Osteocyte (in vitro differentiated cells): ENCODE measurements at regions not wholly inside any gene's neighbourhood (a gene's known extent, or its start where the extent isn't known, plus 50 kb on each side); places are given as distances from the start of the nearest gene placed in this dataset.
A peak's percentile ranks its signal among the peaks of the same experiment; 100 is the strongest.

ENCODE experiments used
- DNase-seq: peaks from one replicate; pipeline ENCODE4 v3.0.0; 2021; ENCODE audit warnings: mixed read lengths; ENCODE audit not compliant: unreplicated experiment; ENCODE audit errors: extremely low spot score
- H3K27ac Mint-ChIP-seq: one replicate; pipeline ENCODE4 v1.8.0; 2021; ENCODE audit warnings: mild to moderate bottlenecking, mixed read lengths; ENCODE audit not compliant: unreplicated experiment
- H3K27me3 Mint-ChIP-seq: one replicate; pipeline ENCODE4 v1.8.0; 2021; ENCODE audit warnings: mixed read lengths; ENCODE audit not compliant: unreplicated experiment
- H3K36me3 Mint-ChIP-seq: one replicate; pipeline ENCODE4 v1.8.0; 2021; ENCODE audit warnings: mixed read lengths; ENCODE audit not compliant: unreplicated experiment
- H3K4me1 Mint-ChIP-seq: one replicate; pipeline ENCODE4 v1.8.0; 2021; ENCODE audit warnings: mixed read lengths; ENCODE audit not compliant: unreplicated experiment
- H3K4me3 Mint-ChIP-seq: one replicate; pipeline ENCODE4 v1.8.0; 2021; ENCODE audit warnings: mild to moderate bottlenecking, moderate library complexity, mixed read lengths; ENCODE audit not compliant: unreplicated experiment
- H3K9me3 Mint-ChIP-seq: one replicate; pipeline ENCODE4 v1.8.0; 2021; ENCODE audit warnings: mixed read lengths; ENCODE audit not compliant: unreplicated experiment
- TF ChIP-seq, protein P1 (sequence below): fragments of 200-600 bp; sonication (generic); IDR thresholded peaks from 2 replicates; pipeline ENCODE4 v1.5.0; 2021; ENCODE audit warnings: antibody characterized with exemption, mild to moderate bottlenecking, moderate library complexity

DNA sequence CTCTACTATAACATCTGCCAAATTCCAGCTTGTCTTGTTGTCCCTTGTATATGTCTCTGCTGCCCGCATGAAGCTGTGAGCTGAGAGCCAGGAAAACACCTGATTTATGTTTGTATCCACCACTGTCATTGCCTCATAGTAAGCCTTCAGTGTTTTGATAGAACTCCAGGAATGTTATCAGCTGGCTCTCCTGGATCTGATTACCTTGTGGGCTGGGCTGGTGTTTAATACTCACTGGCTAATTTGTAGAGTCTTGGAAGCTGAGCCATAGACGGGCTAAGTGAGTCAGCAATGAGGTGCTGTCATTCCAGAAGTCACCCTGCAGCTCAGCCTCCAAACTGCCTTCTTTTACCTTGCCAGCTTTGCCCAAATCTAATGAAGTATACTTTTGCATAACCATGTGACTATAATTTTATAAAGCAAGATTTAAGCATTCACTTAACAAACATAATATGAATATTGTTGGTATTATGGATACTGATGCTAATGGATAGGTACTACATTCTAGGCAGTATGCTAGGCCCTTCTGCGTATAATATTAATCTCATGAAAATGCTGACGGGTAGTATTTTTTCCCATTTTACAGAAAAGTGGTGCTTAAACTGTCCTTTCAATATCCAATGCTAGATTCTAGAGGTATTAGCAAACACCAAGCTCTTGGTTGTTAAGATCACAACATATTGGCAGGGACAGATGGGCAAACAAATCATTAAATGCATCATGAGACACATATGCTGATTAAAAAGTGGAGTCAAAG lies 62.7 kb upstream of the GATA6 start:
- no peaks in the 10 kb centered on the region for H3K4me1 Mint-ChIP-seq
- no peak for DNase-seq
- TF ChIP-seq, protein P1, sequence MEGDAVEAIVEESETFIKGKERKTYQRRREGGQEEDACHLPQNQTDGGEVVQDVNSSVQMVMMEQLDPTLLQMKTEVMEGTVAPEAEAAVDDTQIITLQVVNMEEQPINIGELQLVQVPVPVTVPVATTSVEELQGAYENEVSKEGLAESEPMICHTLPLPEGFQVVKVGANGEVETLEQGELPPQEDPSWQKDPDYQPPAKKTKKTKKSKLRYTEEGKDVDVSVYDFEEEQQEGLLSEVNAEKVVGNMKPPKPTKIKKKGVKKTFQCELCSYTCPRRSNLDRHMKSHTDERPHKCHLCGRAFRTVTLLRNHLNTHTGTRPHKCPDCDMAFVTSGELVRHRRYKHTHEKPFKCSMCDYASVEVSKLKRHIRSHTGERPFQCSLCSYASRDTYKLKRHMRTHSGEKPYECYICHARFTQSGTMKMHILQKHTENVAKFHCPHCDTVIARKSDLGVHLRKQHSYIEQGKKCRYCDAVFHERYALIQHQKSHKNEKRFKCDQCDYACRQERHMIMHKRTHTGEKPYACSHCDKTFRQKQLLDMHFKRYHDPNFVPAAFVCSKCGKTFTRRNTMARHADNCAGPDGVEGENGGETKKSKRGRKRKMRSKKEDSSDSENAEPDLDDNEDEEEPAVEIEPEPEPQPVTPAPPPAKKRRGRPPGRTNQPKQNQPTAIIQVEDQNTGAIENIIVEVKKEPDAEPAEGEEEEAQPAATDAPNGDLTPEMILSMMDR, result no peak
- H3K36me3 Mint-ChIP-seq, result no peaks in the 10 kb centered on the region
- no peak overlapping the region for H3K27ac Mint-ChIP-seq
- no peak overlapping the region for H3K4me3 Mint-ChIP-seq
- peaks cover 15% of the 10 kb centered on the region for H3K27me3 Mint-ChIP-seq
- no peaks in the 10 kb centered on the region for H3K9me3 Mint-ChIP-seq

DNA sequence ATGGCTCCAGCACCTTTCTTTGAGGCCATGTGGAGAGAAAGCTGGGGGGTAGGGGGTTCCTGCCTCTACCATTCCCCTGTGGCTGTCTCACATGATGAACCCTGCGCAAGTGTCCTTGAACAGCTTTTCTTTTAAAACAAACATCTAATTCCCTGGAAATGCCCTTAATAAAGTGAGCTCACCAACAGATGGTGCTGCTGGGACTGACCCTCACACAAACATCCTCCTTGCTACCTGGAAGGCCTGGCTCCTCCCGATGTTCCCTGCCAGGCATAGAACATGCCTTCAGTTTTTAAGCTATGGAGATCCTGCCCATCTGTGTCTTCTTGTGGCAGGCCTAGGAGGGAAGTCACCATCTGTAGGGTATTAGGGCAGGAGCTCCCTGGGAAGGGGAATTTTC lies 60.7 kb upstream of the GATA6 start:
- no peak for DNase-seq
- no peak overlapping the region for H3K27ac Mint-ChIP-seq
- H3K27me3 Mint-ChIP-seq, result peaks cover 21% of the 10 kb centered on the region
- TF ChIP-seq, protein P1, result peak; percentile 8
- H3K4me3 Mint-ChIP-seq, result no peak overlapping the region
- no peaks in the 10 kb centered on the region for H3K4me1 Mint-ChIP-seq
- no peaks in the 10 kb centered on the region for H3K9me3 Mint-ChIP-seq
- no peaks in the 10 kb centered on the region for H3K36me3 Mint-ChIP-seq

DNA sequence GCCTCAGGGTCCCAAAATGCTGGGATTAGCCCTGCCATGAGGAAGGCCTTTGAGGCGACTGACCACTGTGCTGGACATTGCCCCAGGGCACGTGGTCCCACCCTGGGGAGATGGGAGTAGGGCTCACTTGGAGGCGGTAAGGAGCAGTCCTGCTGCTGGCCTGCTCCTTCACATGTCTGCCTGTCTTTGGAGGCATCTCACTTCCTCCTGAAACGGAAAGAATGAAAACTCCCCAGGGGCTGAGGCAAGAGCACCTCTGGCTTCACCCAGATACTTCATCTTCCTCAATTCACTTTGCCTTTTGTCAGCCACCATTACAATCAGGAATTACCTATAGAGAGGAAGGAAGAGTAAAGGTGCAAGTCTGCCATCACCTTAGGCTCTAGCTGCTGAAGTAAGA lies 59.9 kb upstream of the GATA6 start:
- H3K4me3 Mint-ChIP-seq, result no peak overlapping the region
- no peak overlapping the region for H3K27ac Mint-ChIP-seq
- peaks cover 24% of the 10 kb centered on the region for H3K27me3 Mint-ChIP-seq
- H3K36me3 Mint-ChIP-seq, result no peaks in the 10 kb centered on the region
- DNase-seq, result no peak
- no peaks in the 10 kb centered on the region for H3K4me1 Mint-ChIP-seq
- TF ChIP-seq, protein P1, result no peak
- H3K9me3 Mint-ChIP-seq, result no peaks in the 10 kb centered on the region

DNA sequence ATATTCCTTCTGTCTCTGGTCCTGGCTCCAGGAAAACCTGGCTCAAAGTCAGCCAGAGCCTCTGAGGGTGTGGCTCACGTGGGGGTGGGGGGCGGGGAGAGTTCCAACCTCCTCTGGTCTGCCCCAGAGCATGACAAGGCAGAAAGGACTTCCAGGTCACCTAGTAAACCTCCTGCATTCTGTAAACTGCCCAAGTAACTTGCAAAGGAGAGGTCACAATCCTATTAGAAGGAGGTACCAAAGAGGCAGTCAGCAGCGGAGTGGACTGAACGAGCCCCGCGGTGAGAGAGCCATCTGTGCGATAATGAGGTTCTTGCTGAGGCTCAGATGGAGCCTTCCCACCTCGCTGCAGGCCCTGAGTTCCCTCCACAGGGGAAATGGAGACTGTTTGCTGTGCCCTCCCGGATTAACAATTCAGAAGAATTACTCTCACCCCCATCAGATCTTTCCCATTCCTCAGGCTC lies 58.9 kb upstream of the GATA6 start:
- no peak for DNase-seq
- no peak overlapping the region for H3K4me3 Mint-ChIP-seq
- H3K9me3 Mint-ChIP-seq, result no peaks in the 10 kb centered on the region
- H3K36me3 Mint-ChIP-seq, result no peaks in the 10 kb centered on the region
- no peaks in the 10 kb centered on the region for H3K4me1 Mint-ChIP-seq
- TF ChIP-seq, protein P1, result no peak
- H3K27me3 Mint-ChIP-seq, result peaks cover 33% of the 10 kb centered on the region
- H3K27ac Mint-ChIP-seq, result no peak overlapping the region

DNA sequence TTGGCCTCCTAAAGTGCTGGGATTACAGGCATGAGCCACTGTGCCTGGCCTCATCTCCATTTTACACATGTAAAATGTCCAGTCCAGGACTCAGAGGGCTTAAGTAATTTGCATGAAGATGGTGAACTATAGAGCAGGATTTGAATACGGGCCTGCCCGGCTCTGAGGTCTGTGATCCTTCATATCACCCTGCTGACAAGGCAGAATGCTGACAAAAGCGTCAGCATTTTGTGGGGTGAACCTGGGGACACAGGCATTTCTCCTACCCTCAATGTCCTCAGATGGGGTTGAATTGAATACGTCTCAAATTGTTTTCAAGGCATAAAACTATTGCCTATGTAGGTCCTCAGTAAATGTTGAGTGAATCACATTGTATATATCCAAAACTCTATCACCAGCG lies 57.2 kb upstream of the GATA6 start:
- Mint-ChIP-seq H3K9me3 (no peaks in the 10 kb centered on the region), H3K27me3 (peaks cover 44% of the 10 kb centered on the region), H3K27ac (no peak overlapping the region), H3K4me3 (no peak overlapping the region), H3K36me3 (no peaks in the 10 kb centered on the region), H3K4me1 (no peaks in the 10 kb centered on the region)
- DNase-seq, result no peak
- TF ChIP-seq, protein P1, result no peak
